ENCODE measurements at regions not wholly inside any gene's neighbourhood (a gene's known extent, or its start where the extent isn't known, plus 50 kb on each side); places are given as distances from the start of the nearest gene placed in this dataset.

DNA sequence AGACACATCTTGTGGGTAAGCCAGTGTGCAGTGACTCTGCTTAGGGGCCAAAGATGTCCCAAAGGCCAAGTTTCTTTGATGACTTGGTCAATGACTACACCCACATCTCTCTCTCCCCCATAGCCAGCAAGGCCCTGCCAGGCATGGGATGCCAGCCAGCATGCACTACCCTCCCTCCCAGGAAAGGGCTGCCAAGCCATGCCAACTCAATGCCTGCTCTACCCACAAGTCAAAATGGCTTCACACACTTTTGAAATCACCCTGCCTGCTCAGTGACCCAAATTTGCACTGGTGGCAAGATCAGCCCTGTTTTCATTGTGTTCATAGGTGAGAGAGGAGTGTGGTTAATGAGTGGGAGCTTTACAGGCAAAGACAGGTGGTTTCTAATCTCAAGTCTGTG lies 112.5 kb downstream of the MATN1 start:
- TF ChIP-seq, protein P1, sequence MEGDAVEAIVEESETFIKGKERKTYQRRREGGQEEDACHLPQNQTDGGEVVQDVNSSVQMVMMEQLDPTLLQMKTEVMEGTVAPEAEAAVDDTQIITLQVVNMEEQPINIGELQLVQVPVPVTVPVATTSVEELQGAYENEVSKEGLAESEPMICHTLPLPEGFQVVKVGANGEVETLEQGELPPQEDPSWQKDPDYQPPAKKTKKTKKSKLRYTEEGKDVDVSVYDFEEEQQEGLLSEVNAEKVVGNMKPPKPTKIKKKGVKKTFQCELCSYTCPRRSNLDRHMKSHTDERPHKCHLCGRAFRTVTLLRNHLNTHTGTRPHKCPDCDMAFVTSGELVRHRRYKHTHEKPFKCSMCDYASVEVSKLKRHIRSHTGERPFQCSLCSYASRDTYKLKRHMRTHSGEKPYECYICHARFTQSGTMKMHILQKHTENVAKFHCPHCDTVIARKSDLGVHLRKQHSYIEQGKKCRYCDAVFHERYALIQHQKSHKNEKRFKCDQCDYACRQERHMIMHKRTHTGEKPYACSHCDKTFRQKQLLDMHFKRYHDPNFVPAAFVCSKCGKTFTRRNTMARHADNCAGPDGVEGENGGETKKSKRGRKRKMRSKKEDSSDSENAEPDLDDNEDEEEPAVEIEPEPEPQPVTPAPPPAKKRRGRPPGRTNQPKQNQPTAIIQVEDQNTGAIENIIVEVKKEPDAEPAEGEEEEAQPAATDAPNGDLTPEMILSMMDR (IDR thresholded peaks at IDR 0.05): no peak
- TF ChIP-seq EP300 (IDR thresholded peaks at IDR 0.05) (no peak), POLR2A (IDR thresholded peaks at IDR 0.05) (no peak)
